Smooth muscle cell (in vitro differentiated cells): ENCODE measurements at regions not wholly inside any gene's neighbourhood (a gene's known extent, or its start where the extent isn't known, plus 50 kb on each side); places are given as distances from the start of the nearest gene placed in this dataset.
A peak's percentile ranks its signal among the peaks of the same experiment; 100 is the strongest.

Experiments used
- DNase-seq: peaks from one replicate; lab custom pipeline; 2025; ENCODE audit not compliant: unreplicated experiment; lab: John Stamatoyannopoulos, UW
- H2AFZ ChIP-seq: fragments of 200-600 bp; sonication (generic); 2 replicates; pipeline ENCODE4 v1.6.0; 2016; ENCODE audit warnings: antibody characterized with exemption, low read depth, mild to moderate bottlenecking
- H3F3A ChIP-seq: fragments of 200-600 bp; sonication (generic); 2 replicates; pipeline ENCODE4 v1.6.0; 2017; ENCODE audit warnings: antibody characterized with exemption, low read depth
- H3K27ac ChIP-seq: fragments of 200-600 bp; sonication (generic); 2 replicates; pipeline ENCODE4 v1.5.1; 2016; ENCODE audit warnings: low read depth, mild to moderate bottlenecking
- H3K27me3 ChIP-seq: fragments of 200-600 bp; sonication (generic); 2 replicates; pipeline ENCODE4 v1.6.1; 2016; ENCODE audit warnings: low read depth, mild to moderate bottlenecking
- H3K36me3 ChIP-seq: fragments of 200-600 bp; sonication (generic); 2 replicates; pipeline ENCODE4 v1.5.1; 2016; ENCODE audit warnings: low read depth
- H3K4me1 ChIP-seq: fragments of 200-600 bp; sonication (generic); 2 replicates; pipeline ENCODE4 v1.5.1; 2016; ENCODE audit warnings: low read depth
- H3K4me2 ChIP-seq: fragments of 200-600 bp; sonication (generic); 2 replicates; pipeline ENCODE4 v1.6.0; 2016; ENCODE audit warnings: mild to moderate bottlenecking
- H3K4me3 ChIP-seq: fragments of 200-600 bp; sonication (generic); 2 replicates; pipeline ENCODE4 v1.5.1; 2016; ENCODE audit warnings: mild to moderate bottlenecking
- H3K79me2 ChIP-seq: fragments of 200-600 bp; sonication (generic); 2 replicates; pipeline ENCODE4 v1.6.0; 2016; ENCODE audit warnings: low read depth, mild to moderate bottlenecking
- H3K9ac ChIP-seq: fragments of 200-600 bp; sonication (generic); 2 replicates; pipeline ENCODE4 v1.6.0; 2016; ENCODE audit warnings: low read depth
- H3K9me3 ChIP-seq: fragments of 200-600 bp; sonication (generic); replicated peaks from 2 replicates; pipeline ENCODE4 v1.5.1; 2016; ENCODE audit warnings: low read depth
- H4K20me1 ChIP-seq: fragments of 200-600 bp; sonication (generic); 2 replicates; pipeline ENCODE4 v1.6.0; 2016; ENCODE audit warnings: low read depth
- CTCF ChIP-seq: fragments of 200-600 bp; sonication (generic); IDR thresholded peaks from 2 replicates; pipeline ENCODE4 v1.5.1; 2017; ENCODE audit warnings: borderline replicate concordance, mild to moderate bottlenecking, antibody characterized with exemption; ENCODE audit not compliant: insufficient read depth, poor library complexity, severe bottlenecking
- WGBS: methylation state at CpG from one replicate; pipeline ENCODE4 v1.1.7; 2016; ENCODE audit warnings: low lambda C conversion rate; 5-methylcytosine and 5-hydroxymethylcytosine counted together

- Histone ChIP-seq H3K4me1 (no peaks in the 10 kb centered on the region), H3K79me2 (no peaks in the 10 kb centered on the region), H3K27ac (peak overlapping the region; percentile 42), H3K4me2 (no peak overlapping the region), H4K20me1 (no peaks in the 10 kb centered on the region), H3K9me3 (no peaks in the 10 kb centered on the region), H3K4me3 (no peak overlapping the region), H3K36me3 (no peaks in the 10 kb centered on the region), H3K9ac (no peak overlapping the region), H2AFZ (no peak overlapping the region), H3K27me3 (no peaks in the 10 kb centered on the region), H3F3A (no peaks in the 10 kb centered on the region)
- WGBS, result 74% methylated on average over 9 of the region's 9 CpGs
- DNase-seq, result no peak
- TF ChIP-seq CTCF, result no peak
These were observed 134.3 kb upstream of the VCX2 start for GRCh38 chrX:8305350-8305749.

GRCh38 chrX:8306291-8306925, 135.3 kb upstream of the VCX2 start:
- H3K27me3 ChIP-seq, result no peaks in the 10 kb centered on the region
- H3K4me3 ChIP-seq, result no peak overlapping the region
- TF ChIP-seq CTCF, result no peak
- no peaks in the 10 kb centered on the region for H3F3A ChIP-seq
- no peaks in the 10 kb centered on the region for H3K36me3 ChIP-seq
- H3K9ac ChIP-seq, result no peak overlapping the region
- H3K9me3 ChIP-seq, result no peaks in the 10 kb centered on the region
- no peak overlapping the region for H3K27ac ChIP-seq
- no peaks in the 10 kb centered on the region for H4K20me1 ChIP-seq
- 79% methylated on average over 4 of the region's 4 CpGs for WGBS
- no peak overlapping the region for H2AFZ ChIP-seq
- H3K4me2 ChIP-seq, result no peak overlapping the region
- H3K4me1 ChIP-seq, result no peaks in the 10 kb centered on the region
- no peak for DNase-seq
- no peaks in the 10 kb centered on the region for H3K79me2 ChIP-seq

GRCh38 chrX:8310409-8310808, 139.3 kb upstream of the VCX2 start:
- TF ChIP-seq CTCF, result no peak
- no peaks in the 10 kb centered on the region for H3K27me3 ChIP-seq
- no peaks in the 10 kb centered on the region for H4K20me1 ChIP-seq
- H3K4me3 ChIP-seq, result no peak overlapping the region
- 78% methylated on average over 5 of the region's 5 CpGs for WGBS
- H3K9ac ChIP-seq, result no peak overlapping the region
- no peaks in the 10 kb centered on the region for H3K36me3 ChIP-seq
- no peaks in the 10 kb centered on the region for H3K9me3 ChIP-seq
- H2AFZ ChIP-seq, result no peak overlapping the region
- no peaks in the 10 kb centered on the region for H3K4me1 ChIP-seq
- no peaks in the 10 kb centered on the region for H3F3A ChIP-seq
- H3K79me2 ChIP-seq, result no peaks in the 10 kb centered on the region
- H3K27ac ChIP-seq, result no peak overlapping the region
- no peak overlapping the region for H3K4me2 ChIP-seq
- no peak for DNase-seq

- Histone ChIP-seq H3K4me1 (no peaks in the 10 kb centered on the region), H3K9me3 (no peaks in the 10 kb centered on the region), H2AFZ (no peak overlapping the region), H3K9ac (no peak overlapping the region), H3K27ac (no peak overlapping the region), H3F3A (no peaks in the 10 kb centered on the region), H4K20me1 (no peaks in the 10 kb centered on the region), H3K4me3 (no peak overlapping the region), H3K79me2 (no peaks in the 10 kb centered on the region), H3K27me3 (no peaks in the 10 kb centered on the region), H3K36me3 (no peaks in the 10 kb centered on the region), H3K4me2 (no peak overlapping the region)
- no peak for DNase-seq
- WGBS, result 80% methylated on average over 5 of the region's 5 CpGs
- TF ChIP-seq CTCF, result no peak
These were observed 142.8 kb upstream of the VCX2 start for GRCh38 chrX:8313844-8314243.
